Hematopoietic multipotent progenitor cell (in vitro differentiated cells): ENCODE measurements at regions not wholly inside any gene's neighbourhood (a gene's known extent, or its start where the extent isn't known, plus 50 kb on each side); places are given as distances from the start of the nearest gene placed in this dataset.
"Not testable (repeated sequence)": the region's sequence is repeated elsewhere in the genome, so short reads cannot be mapped to it uniquely, and the experiment has no call there.

Source experiments
- DNase-seq, 3 donors: peaks; one replicate each; pipeline ENCODE4 v3.0.0-alpha.2; 2011 to 2015; ENCODE audit warnings: low read depth in 2 of 3, low spot score in 2 of 3

- peak in 1 of 3 donors; percentile 41 for DNase-seq
Measured at GRCh38 chr1:60688221-60688620, 394.1 kb upstream of the NFIA start.

DNA sequence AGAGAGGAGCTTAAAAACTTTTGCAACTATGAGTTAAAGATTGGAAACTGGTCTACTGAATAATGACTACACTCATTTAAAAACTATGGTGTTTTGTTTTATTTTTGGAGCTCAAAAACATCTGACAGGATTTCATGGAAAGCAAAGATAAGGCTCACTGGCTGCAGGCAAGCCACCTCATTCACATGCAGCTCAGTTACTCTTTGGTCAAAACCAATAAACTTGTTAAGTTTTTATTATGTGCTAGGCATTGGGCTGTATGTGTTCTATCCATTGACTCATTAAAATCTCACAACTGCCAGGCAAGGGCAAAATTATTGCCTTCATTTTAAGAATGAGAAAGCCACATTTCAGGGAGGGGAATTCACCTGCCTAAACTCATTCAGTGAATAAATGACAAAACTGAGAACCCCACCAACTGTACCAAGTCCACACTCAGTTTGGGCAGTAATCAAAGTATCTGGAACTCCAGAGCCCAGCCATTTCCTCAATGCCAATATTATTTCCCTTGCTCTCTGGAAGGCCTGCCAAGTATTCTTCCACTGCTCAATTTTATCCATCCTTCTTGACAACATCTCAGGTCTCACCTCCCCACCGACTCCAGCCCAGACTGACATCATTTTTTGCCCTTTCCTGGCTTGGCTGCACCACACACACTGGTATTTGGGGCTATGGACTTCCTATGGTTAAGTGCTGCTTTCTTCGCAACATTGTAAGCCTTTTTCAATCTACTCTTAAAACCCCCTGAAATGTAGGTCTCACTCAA is 401.1 kb upstream of the NFIA start:
- DNase-seq = no peak

- no peak for DNase-seq
Measured at GRCh38 chr1:60679524-60680375, 402.6 kb upstream of the NFIA start.

DNA sequence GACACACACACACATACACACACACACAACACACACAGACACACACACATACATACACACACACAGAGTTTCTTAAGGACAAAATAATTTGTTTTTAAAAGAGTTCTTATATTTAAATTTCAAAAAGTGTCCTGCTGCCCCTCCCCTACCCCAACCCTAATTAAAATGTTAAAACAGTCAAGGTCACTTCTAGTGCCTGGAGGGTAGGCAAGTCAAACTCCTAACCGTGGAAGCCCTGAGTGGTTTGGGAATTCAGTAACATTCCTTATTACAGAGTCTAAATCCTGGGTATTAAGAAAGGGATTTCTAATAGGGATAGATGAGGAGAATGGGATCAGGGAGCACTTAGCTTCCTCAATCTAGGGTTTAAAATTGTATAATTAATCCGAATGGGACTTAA is 403.6 kb upstream of the NFIA start:
- no peak for DNase-seq

- DNase-seq = peak in 1 of 3 donors; percentile 1
Measured at GRCh38 chr1:60678391-60678790, 404.0 kb upstream of the NFIA start.

DNA sequence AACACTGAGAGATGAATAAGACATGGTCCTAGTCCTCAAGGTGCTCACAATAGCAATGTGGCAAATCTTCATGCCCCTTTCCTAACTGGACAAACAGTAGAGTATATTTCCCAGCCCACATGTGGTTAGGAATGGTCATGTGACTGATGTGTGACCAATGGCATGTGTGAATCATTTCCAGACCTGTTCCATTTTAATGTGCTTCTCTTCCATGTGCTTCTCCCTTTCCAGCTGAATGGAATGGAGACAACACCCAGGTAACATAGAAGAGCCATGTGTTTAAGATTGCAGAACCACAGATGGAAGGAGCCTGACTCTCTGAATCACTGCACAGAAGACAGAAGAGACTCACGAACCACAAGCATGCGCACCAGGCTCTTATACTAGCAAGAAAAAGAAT is 409.9 kb upstream of the NFIA start:
- DNase-seq = no peak

DNA sequence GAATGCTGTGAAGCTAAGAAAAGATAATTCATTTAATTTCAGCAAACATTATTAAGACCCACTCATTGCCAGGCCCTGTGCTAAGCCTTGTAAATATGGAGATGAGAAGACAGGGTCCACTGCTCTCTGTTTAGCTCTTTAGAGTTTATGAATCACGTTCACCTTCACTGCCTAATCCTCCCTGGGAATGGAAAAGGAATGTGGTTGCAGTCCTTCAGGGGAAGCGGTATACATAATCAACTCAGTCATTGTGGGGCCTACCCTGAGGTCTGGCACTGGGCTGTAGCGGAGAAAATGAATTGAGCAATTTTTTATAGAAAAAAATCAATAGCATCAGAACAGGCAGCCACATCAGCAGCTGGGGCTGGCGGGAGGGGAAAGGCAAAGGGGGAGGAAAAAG is 412.1 kb upstream of the NFIA start:
- DNase-seq = no peak

DNA sequence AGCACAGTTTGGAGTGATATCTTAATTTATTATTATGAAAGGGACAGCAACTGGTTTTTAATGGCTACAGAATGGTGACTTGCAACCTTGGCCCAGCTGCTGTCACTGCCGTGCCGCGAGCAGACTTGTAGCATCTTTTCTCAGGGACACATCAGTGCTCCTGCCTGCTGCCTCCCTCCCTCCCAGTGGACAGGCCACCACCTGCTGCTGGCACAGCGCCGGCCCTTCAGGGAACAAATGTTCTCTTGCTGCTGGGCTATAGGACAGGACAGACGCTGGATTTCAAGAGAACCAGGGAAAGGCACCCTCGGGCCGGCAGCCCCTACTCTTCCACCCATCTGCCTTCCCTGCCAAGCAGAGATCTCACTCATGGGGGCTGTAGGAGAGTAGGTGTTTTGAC is 413.8 kb upstream of the NFIA start:
- DNase-seq = no peak

DNA sequence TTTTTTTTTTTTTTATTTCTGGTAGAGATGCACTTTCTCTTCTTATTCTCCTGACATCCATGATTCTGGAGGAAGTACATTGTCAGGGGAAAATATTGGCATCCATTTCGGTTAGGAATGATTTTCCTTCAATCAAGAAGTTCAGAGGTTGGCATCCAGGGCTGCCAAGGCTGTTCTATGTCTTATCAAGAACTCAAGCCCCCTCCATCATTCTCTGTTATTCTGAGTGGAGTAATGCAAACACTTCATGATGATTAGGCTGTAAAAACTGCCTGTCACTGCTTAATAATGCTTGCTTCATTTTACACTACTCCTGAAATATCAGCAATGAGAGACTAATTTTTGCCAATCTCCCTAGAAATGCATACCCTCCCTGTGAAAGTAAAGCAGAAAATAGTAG is 417.1 kb upstream of the NFIA start:
- no peak for DNase-seq

DNA sequence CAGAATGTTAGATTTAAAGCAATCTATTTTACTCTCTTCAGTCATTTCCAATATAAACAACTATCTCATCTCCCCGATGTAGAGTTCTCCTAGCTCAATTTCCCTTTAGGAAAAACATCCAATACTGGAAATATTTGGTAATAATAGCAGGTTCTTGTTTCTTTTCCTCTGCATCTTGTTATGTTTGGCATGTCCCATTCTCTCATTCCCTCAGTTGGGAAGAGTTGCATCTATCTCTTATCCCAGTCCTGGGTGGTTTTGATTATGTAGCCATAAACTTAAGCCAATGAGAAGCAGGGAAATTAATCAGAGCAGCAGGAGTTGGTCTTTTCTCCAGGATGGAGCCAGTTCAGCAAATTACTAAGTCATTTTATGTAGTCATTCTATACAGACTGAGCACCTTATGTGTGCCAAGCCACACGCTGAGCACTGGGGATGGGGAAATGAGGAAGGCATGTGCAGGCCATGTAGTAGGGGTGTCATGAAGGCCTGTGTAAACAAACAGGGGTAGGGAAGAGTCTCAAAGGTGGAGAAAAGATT is 418.2 kb upstream of the NFIA start:
- no peak for DNase-seq

DNA sequence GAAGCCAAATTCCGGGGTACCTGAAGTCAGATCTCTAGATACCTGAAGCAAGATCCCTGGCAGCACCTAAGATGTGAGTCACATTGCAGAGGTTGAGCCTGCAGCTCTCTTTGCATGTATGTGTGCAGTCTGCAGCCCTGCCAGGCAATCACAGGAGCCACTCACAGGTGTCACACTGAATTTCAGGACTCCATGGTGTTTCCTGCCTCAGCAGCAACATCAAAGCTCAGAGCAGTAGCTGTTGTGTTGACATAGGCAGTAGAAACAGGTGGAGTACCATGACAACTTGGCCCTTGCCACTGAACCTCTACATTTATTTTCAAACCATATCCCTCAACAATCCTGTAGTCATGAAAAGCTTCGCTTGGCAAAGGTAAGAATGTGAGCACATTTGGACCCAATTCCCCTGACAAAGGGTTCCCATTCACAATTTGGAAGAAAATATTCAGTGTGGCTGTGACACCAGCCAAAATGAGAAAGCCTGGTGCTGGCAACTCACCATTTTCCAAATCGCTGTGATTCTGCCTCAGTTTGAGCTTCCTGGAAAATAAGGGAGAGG is 419.8 kb upstream of the NFIA start:
- no peak for DNase-seq

GRCh38 chr1:60657926-60658325 is 424.4 kb upstream of the NFIA start:
- no peak for DNase-seq

DNA sequence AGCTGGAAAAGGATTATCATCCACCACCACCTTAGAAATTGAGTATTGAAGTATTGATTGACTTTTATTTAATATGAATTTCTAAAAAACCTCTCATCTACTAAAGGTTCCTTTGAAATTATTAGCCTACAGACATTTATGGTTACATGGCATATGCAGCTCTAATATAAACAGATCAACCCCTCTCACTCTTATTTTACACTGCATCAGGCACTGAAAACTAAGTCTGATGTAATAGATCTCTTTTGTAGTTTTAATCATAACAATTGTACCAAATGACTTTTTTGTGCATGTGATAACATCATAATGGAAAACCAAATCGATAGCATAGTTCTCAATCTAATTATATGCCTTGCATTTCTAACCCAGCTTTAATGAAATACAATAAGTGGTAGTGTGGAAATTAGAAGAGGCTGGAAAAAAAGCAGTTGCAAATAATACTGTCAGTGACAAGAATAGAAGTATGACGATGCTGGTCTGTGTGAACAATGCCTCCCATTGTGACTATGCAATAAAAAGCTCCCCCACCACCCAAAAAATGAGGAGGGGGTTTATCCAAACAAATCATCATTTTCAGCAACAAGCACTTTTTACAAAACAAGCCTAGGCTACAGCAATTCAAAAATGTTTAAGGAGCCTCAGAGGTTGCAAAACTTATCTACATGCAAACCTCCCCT is 426.5 kb upstream of the NFIA start:
- no peak for DNase-seq

- DNase-seq = not testable (repeated sequence)
Measured at GRCh38 chr1:60640033-60640551, 442.3 kb upstream of the NFIA start.

DNA sequence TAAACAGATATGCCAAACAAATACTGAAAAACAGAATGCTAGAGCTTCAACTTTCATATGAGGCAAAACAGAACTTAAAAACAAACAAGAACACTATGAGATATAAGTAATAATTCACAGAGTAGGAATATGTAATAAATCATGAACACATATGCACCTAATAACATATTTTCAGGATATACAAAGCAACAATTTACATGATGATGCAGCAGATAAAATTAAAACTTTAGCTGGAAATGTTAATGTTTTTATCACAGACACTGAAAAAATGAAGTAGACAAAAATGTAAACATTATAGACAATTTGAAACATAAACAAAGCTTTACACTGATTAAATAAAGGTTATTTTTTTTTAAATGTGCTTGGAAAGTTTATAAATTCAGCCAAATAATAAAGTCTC is 443.1 kb upstream of the NFIA start:
- no peak for DNase-seq

DNA sequence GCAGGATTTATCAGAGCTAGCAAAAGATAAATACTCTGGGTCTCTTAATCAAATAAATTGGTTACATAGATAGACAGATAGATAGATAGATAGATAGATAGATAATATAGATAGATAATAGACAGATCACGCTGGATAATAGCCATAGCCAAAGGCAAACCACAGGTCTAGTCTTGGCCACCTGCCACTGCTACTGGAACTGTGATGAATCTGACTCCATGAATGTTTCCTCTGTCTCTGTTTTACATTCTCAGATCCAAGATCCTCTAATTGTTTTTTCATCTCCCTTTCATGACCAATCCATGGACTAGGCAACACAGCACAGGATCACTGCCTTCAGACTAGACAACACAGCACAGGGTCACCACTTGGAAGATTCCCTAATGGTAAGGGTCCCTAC is 444.7 kb upstream of the NFIA start:
- no peak for DNase-seq

GRCh38 chr1:60636946-60637345 is 445.4 kb upstream of the NFIA start:
- DNase-seq = no peak

DNA sequence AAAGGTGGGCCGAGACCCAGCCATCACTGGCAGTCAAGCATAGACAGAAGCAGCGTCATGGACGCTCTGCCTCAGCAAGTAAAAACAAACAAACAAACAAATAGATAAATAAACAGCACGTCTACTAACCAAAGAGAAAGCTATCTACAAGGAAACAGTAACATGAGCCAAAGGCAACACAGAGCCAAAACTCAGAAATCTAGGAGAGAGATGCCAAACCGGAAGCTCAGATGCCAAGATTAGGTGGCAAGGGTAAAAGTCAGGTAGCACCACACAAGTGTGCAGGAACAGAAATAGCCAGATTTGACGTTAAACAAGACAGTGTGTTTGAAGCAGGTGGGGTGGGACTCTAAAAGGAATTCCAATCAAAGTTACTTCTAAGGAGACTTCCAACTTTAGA is 448.3 kb upstream of the NFIA start:
- DNase-seq = no peak

GRCh38 chr1:60622486-60622885 is 459.9 kb upstream of the NFIA start:
- DNase-seq = no peak

DNA sequence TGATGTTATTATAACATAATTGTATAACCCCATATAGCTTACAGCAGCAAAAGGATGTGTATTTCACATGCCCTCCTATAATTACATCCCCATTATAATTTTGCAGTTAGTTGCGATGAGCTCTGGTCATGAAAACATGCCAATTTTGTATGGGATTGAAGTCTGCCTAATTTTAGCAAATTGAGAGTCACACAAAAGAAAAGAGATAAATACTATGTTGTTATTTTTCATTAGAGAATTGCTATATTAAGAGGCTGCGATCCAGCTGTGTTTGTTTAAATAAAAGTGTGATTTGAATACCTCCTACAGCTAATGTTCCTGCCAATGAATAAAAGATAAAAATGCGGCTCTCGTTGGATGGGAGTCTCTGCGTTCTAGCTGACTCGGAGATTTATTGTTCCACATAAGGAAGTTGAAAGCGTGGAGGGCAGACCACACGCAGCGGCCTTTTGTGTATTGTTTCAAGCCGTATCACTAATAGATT is 461.0 kb upstream of the NFIA start:
- peak in 2 of 3 donors; percentile 16 to 60 for DNase-seq

GRCh38 chr1:60620087-60620486 is 462.3 kb upstream of the NFIA start:
- peak in 1 of 3 donors; percentile 20 for DNase-seq
